GM19452 (cell line): ENCODE measurements at regions not wholly inside any gene's neighbourhood (a gene's known extent, or its start where the extent isn't known, plus 50 kb on each side); places are given as distances from the start of the nearest gene placed in this dataset.

Experiments
- ATAC-seq: cut with Tn5 transposase; IDR thresholded peaks from one replicate; pipeline ENCODE4 v1.9.1; 2021; ENCODE audit not compliant: unreplicated experiment

GRCh38 chr5:167710444-167711073 is 580.9 kb upstream of the WWC1 start:
- ATAC-seq = no peak

GRCh38 chr5:167712986-167713585 is 578.4 kb upstream of the WWC1 start:
- no peak for ATAC-seq

- ATAC-seq = no peak
Observed at GRCh38 chr5:167713896-167714295, 577.5 kb upstream of the WWC1 start.

DNA sequence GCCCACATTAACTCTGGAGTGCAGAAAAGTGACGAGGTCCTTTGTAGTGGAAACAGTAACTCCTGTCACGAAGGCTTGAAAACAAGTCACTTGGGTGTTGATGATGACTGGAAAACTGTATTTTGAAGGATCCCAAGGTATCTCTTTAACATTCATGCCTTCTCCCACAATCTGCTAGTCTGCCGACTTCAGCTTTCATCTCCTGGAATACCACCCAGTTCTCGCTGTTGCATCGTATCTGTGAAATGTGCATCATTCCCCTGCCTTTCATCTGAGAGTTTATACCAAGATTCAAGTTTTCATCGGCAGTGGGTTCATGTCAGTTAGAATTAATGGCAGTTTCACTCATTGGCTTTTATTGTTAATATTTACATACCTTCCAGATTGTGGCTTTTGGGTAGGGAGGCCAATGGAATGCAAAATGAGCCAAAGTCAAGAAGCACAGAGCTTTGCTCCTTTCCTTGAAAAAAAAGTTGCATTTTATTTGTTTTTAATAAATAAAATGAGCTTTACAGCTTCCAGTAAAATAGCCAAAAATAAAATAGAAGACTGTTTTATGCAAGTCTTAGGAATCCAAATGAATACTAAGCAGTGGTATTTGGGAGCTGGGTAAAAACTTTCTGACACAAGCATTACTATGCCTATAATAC is 575.2 kb upstream of the WWC1 start:
- ATAC-seq = no peak

- ATAC-seq = no peak
Observed at GRCh38 chr5:167720259-167720658, 571.2 kb upstream of the WWC1 start.

- no peak for ATAC-seq
Observed at GRCh38 chr5:167720676-167721260, 570.7 kb upstream of the WWC1 start.

DNA sequence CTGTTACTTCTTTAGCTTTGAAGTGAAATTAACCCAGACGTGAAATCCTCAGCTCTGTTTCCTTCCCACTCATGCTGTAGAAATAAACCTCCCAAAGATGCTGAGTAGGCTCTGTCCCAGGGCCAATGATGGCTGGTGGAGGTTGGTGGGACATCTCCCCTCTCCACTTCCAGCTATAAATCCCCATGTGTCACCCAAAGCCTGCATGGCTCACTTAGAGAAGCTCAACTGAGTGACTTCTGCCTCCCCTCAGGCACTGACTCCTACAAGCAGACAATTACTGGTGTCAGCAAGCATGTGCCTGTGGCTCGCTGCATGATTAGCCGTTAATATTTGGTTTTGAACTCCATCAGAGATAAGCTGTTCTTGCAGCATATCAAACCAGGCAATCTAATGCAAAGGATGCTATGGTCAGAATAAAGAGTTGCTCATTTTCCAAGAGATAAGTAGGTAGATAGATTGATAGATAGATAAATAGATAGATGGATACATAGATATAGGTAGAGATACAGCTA is 569.5 kb upstream of the WWC1 start:
- no peak for ATAC-seq

DNA sequence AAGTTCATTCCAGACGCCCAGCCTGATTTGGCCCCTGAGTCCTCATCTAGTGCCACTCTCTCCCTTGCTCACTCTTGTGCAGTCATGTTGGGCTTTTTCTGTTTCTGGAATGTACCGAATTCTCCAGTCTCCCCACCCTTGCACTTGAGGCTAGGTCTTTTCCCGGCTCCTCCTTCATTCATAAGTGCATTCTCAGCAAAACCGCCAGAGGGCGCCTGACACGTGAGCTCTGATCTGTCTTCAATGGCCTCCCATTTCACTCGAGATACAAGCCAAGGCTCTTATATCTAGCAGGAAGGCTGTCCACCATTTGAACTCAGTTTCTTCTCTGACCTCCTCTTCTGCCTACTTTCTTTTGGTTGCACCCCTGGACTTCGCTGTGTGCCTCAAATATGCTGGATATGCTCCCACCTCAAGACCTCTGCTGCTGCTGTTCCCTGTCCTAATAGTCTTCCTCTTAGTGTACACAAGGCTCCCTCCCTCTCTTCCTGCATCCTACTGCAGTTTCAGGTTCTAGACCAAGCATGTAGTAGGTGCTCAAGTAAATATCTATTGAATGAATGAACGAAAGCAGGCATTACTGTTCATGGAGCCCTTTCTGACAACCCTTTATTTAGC is 568.1 kb upstream of the WWC1 start:
- ATAC-seq = peak; percentile 94

DNA sequence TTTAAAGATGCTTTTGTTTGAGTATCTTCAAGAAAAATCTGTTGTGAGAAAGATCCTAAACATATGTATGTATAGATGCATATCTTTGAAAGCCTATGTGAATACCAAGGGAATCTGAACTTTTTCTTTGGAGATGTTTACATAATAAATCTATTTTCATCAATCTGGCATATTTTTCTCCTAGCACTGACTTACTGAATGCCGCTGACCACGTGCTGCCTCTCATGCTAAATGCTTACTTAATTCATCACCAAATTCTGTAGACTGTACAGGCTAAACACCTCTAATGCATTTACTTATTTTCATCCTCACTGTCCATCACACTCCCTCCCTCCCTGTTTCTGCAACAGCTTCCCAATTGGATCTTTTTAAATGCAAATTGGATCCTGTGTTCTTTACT is 566.2 kb upstream of the WWC1 start:
- no peak for ATAC-seq

DNA sequence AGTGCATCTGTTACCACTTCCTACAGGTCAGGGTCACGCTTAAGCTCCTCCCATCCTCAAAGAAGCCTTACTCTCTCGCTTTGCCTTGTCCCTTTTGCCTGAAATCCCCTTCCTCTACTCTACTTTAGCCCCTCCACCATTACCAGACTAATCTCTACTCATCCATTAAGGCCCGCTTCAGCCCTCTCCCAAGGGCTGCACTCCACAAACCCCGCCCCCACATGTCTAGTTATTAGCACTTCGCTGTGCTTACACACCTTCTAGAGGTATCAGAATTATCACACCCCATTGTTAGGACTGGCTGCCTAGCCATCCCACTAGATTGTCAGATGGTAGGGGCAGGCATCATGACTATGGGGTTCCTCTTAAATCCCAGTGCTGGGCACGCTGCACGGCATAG is 565.7 kb upstream of the WWC1 start:
- no peak for ATAC-seq

DNA sequence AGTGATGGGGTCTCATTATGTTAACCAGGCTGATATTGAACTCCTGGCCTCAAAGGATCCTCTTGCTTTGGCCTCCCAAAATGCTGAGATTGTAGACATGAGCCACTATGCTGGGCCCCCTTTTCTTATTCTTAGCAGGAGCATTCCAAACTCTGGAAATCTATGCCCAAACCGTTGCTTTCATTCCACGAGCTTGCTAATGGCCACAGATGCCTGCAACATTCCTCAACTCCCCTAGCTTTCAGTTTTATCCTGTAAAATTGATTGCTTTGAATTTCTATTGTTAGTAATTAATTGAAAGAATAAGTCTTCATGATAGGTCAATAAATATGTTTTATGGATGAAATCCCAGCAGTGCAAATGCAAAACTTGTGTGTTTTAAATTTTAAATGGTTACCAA is 564.8 kb upstream of the WWC1 start:
- ATAC-seq = no peak

DNA sequence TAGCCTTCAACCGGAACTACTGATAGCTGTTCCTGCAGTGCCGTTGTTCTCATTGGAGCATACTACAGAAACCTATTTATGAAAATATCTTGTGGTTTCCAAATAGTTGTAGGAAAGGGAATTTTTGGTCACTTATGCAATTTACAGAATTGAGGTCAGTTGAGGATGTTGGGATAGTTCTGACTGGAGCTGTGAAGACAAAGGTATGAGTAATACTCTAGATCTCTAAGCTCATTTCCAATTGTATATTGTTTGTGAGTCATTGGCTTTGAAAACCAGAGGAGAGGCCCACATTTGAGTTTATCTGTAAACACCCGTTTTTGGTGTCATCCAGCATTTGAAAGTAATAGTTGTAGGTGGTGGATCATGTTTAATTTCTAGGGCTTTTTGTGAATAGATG is 561.3 kb upstream of the WWC1 start:
- ATAC-seq = no peak

GRCh38 chr5:167730656-167731055 is 560.8 kb upstream of the WWC1 start:
- no peak for ATAC-seq

- ATAC-seq = no peak
Observed at GRCh38 chr5:167731951-167732350, 559.5 kb upstream of the WWC1 start.

GRCh38 chr5:167732499-167732898 is 558.9 kb upstream of the WWC1 start:
- no peak for ATAC-seq

DNA sequence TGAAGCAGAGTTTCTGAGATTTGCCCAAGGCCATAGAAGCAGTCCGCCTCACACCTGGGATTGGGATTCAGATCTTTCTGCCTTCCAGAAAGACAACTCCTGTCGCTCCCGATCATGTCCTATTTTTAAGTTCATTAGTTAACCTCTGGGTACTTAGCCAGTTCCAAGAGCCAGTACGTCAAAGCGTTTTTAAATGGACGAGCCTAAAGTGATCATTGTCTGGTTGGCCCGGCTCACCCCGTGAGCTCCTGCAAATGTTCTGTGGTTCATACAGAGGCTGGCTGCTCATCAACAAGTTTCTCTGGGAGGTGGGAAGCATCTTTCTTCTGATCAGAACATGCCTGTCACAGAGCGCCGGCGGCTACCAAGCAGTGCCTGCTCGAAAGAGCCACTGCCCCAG is 554.5 kb upstream of the WWC1 start:
- no peak for ATAC-seq

DNA sequence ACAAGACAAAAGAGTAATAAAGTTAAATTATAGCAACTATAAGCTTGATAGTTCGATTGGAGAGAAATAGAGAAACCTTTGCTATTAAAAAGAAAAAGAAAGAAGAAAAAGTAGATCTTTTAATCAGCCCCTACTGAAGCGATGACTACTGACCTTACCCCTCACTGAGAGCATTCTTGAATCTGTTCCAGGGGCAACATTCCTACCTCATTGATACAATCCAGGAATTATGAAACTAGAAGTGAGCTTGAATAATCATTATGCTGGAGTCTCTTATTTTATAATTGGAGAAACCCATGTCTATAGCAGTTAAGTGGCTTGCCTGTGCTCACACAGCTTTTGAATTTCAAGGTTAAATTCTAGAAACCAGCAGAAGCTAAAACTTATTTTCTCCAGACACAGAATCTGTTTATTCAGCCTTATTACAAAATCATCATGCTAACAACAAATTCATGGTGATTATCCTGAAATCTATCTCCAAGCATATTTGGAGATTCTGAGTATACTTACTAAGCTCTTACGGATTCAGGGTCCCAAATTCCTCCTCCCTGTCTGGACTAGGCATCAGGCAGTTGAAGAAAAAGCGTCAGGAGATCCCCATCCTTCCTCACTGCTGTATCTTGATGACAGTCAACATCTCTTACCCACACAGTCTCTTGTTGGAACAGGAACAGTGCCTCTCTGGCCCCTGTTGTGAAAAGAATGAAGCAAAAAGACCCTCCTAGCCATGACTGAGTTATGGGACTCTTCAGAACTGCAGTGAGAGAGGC is 547.6 kb upstream of the WWC1 start:
- no peak for ATAC-seq

GRCh38 chr5:167745868-167746267 is 545.6 kb upstream of the WWC1 start:
- ATAC-seq = no peak

DNA sequence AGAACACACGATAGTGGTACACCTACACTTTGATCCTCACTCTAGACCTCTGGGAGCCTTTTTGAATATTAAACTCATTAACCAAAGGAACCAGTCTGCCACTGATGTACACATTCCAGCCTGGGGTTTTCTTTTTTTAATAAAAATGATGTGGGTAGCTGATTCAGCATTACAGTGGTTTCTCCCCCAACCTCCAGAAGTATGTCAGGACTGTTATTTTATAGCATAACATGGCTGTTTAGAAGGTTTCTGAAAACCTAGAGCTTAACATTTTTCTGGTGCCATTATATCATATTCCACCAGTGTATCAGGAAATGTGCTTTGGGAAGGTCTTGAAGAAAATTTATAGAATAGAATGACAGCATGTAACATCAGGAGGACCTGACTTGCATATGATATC is 540.9 kb upstream of the WWC1 start:
- no peak for ATAC-seq

- no peak for ATAC-seq
Observed at GRCh38 chr5:167752936-167753335, 538.5 kb upstream of the WWC1 start.
